ENCODE measurements at regions not wholly inside any gene's neighbourhood (a gene's known extent, or its start where the extent isn't known, plus 50 kb on each side); places are given as distances from the start of the nearest gene placed in this dataset.

DNA sequence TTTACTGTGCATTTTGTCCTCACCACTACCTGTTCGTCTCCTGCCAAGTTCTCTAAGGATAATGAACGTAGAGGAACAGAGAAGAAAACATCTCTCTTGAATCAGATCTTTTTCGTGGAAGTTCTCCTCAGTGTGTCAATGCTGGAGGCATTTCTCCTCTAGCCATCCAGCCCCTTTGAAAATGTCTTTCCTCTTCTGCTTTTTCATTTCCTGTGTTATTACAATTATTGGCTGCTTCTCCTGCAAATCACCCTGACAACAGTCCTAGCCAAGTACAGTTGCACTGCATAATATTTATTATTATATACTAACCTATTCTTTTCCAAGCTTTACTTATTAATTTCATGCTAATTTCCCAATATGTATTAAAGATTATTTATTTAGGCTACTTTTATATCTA lies 61.8 kb upstream of the TRPM3 start:
- TF ChIP-seq CTCF (IDR thresholded peaks at IDR 0.05) (no peak), POLR2A (IDR thresholded peaks at IDR 0.05) (no peak)

Measured in testis (tissue), 2 donors.